Testis (tissue), 2 donors: ENCODE measurements at regions not wholly inside any gene's neighbourhood (a gene's known extent, or its start where the extent isn't known, plus 50 kb on each side); places are given as distances from the start of the nearest gene placed in this dataset.

Experiments used
- CTCF ChIP-seq, 3 experiments: fragments of 450-650 bp in 2 of 3; fragments of 200-600 bp in 1 of 3; sonication (generic) in 1 of 3; IDR thresholded peaks; one replicate each; pipeline ENCODE4 v1.5.1; 2016 to 2019; ENCODE audit warnings: antibody characterized with exemption in 3 of 3, mild to moderate bottlenecking in 2 of 3, moderate library complexity in 1 of 3
- POLR2A ChIP-seq: fragments of 450-650 bp; IDR thresholded peaks from one replicate; pipeline ENCODE4 v1.6.1; 2017; ENCODE audit warnings: antibody characterized with exemption, mild to moderate bottlenecking, moderate library complexity

GRCh38 chr7:1288390-1288995 is 55.8 kb downstream of the UNCX start:
- no peak for TF ChIP-seq CTCF (IDR thresholded peaks at IDR 0.05)
- no peak for TF ChIP-seq POLR2A
